ENCODE measurements at regions not wholly inside any gene's neighbourhood (a gene's known extent, or its start where the extent isn't known, plus 50 kb on each side); places are given as distances from the start of the nearest gene placed in this dataset.

DNA sequence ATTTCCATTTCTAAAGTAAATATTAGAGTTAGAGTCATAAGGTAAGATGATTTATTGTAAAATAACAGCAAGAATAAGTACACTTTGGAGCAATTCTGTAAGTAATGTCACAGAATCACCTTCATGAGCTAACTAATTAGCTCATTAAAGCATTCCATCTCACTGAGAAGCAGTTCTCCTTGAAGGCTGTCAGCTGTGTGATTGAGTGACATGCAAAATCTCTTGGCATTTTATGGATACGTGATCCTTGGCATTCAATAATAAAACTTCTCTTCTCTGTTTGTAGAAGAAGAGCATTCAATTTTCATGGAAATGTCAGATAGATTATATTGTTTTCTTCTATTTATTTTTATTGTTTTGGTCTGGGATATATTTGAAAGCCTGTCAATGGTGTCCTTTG lies 1389.3 kb downstream of the GATA3 start:
- TF ChIP-seq, protein P1, sequence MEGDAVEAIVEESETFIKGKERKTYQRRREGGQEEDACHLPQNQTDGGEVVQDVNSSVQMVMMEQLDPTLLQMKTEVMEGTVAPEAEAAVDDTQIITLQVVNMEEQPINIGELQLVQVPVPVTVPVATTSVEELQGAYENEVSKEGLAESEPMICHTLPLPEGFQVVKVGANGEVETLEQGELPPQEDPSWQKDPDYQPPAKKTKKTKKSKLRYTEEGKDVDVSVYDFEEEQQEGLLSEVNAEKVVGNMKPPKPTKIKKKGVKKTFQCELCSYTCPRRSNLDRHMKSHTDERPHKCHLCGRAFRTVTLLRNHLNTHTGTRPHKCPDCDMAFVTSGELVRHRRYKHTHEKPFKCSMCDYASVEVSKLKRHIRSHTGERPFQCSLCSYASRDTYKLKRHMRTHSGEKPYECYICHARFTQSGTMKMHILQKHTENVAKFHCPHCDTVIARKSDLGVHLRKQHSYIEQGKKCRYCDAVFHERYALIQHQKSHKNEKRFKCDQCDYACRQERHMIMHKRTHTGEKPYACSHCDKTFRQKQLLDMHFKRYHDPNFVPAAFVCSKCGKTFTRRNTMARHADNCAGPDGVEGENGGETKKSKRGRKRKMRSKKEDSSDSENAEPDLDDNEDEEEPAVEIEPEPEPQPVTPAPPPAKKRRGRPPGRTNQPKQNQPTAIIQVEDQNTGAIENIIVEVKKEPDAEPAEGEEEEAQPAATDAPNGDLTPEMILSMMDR (IDR thresholded peaks at IDR 0.05; ENCODE audit: low read depth, low read length, missing input control) = no peak
- TF ChIP-seq, protein P2, sequence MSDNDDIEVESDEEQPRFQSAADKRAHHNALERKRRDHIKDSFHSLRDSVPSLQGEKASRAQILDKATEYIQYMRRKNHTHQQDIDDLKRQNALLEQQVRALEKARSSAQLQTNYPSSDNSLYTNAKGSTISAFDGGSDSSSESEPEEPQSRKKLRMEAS (IDR thresholded peaks at IDR 0.05) = no peak
- TF ChIP-seq, protein P3, sequence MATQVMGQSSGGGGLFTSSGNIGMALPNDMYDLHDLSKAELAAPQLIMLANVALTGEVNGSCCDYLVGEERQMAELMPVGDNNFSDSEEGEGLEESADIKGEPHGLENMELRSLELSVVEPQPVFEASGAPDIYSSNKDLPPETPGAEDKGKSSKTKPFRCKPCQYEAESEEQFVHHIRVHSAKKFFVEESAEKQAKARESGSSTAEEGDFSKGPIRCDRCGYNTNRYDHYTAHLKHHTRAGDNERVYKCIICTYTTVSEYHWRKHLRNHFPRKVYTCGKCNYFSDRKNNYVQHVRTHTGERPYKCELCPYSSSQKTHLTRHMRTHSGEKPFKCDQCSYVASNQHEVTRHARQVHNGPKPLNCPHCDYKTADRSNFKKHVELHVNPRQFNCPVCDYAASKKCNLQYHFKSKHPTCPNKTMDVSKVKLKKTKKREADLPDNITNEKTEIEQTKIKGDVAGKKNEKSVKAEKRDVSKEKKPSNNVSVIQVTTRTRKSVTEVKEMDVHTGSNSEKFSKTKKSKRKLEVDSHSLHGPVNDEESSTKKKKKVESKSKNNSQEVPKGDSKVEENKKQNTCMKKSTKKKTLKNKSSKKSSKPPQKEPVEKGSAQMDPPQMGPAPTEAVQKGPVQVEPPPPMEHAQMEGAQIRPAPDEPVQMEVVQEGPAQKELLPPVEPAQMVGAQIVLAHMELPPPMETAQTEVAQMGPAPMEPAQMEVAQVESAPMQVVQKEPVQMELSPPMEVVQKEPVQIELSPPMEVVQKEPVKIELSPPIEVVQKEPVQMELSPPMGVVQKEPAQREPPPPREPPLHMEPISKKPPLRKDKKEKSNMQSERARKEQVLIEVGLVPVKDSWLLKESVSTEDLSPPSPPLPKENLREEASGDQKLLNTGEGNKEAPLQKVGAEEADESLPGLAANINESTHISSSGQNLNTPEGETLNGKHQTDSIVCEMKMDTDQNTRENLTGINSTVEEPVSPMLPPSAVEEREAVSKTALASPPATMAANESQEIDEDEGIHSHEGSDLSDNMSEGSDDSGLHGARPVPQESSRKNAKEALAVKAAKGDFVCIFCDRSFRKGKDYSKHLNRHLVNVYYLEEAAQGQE (IDR thresholded peaks at IDR 0.05) = no peak
